Neural cell (in vitro differentiated cells): ENCODE measurements at regions not wholly inside any gene's neighbourhood (a gene's known extent, or its start where the extent isn't known, plus 50 kb on each side); places are given as distances from the start of the nearest gene placed in this dataset.

Source experiments
- H2AFZ ChIP-seq: fragments of 200-600, 300-800 bp; sonication (generic), shearing (Covaris generic); 2 replicates; pipeline ENCODE4 v1.6.0; 2014; ENCODE audit warnings: low read depth, mild to moderate bottlenecking, antibody characterized with exemption, low read length, moderate library complexity
- H3F3A ChIP-seq: fragments of 200-600 bp; shearing (Covaris generic); 2 replicates; pipeline ENCODE4 v1.6.1; 2016; ENCODE audit warnings: mild to moderate bottlenecking, moderate library complexity, mixed read lengths, antibody characterized with exemption, low read length; ENCODE audit not compliant: insufficient read depth, poor library complexity, severe bottlenecking
- H3K27ac ChIP-seq: fragments of 200-600, 300-800 bp; sonication (generic), shearing (Covaris generic); 2 replicates; pipeline ENCODE4 v1.5.1; 2014; ENCODE audit warnings: mild to moderate bottlenecking, low read length, moderate library complexity
- H3K27me3 ChIP-seq: fragments of 300-800, 200-600 bp; sonication (generic), shearing (Covaris generic); 2 replicates; pipeline ENCODE4 v1.6.0; 2014; ENCODE audit warnings: mild to moderate bottlenecking, low read depth, low read length, moderate library complexity; ENCODE audit not compliant: insufficient read depth
- H3K36me3 ChIP-seq: fragments of 300-800, 200-600 bp; sonication (generic), shearing (Covaris generic); 2 replicates; pipeline ENCODE4 v1.5.1; 2014; ENCODE audit warnings: mild to moderate bottlenecking, antibody characterized with exemption, low read length, moderate library complexity; ENCODE audit not compliant: insufficient read depth
- H3K4me2 ChIP-seq: fragments of 300-800, 200-600 bp; sonication (generic), shearing (Covaris generic); 2 replicates; pipeline ENCODE4 v1.6.0; 2014; ENCODE audit warnings: mild to moderate bottlenecking, low read length
- H3K4me3 ChIP-seq: fragments of 300-800, 200-600 bp; sonication (generic), shearing (Covaris generic); 2 replicates; pipeline ENCODE4 v1.5.1; 2014; ENCODE audit warnings: mild to moderate bottlenecking, low read length, moderate library complexity
- H3K79me2 ChIP-seq: fragments of 200-600 bp; shearing (Covaris generic); replicated peaks from 2 replicates; pipeline ENCODE4 v1.6.0; 2014; ENCODE audit warnings: mild to moderate bottlenecking, low read length, moderate library complexity; ENCODE audit not compliant: insufficient read depth
- H3K9ac ChIP-seq: fragments of 300-800, 200-600 bp; sonication (generic), shearing (Covaris generic); 2 replicates; pipeline ENCODE4 v1.6.1; 2016; ENCODE audit warnings: mild to moderate bottlenecking, low read length, mixed read lengths
- H3K9me2 ChIP-seq: fragments of 200-600 bp; shearing (Covaris generic); 2 replicates; pipeline ENCODE4 v1.6.1; 2016; ENCODE audit warnings: mild to moderate bottlenecking, low read length, mixed read lengths; ENCODE audit not compliant: insufficient read depth
- H3K9me3 ChIP-seq: fragments of 200-600, 300-800 bp; sonication (generic), shearing (Covaris generic); 2 replicates; pipeline ENCODE4 v1.6.1; 2016; ENCODE audit warnings: mild to moderate bottlenecking, mixed run types, low read length, moderate library complexity, mixed read lengths
- H4K20me1 ChIP-seq: fragments of 200-600 bp; shearing (Covaris generic); 2 replicates; pipeline ENCODE4 v1.6.1; 2016; ENCODE audit warnings: mild to moderate bottlenecking, mixed run types; ENCODE audit not compliant: insufficient read depth
- CTCF ChIP-seq: fragments of 450-650 bp; IDR thresholded peaks from 2 replicates; pipeline ENCODE4 v1.5.1; 2014; ENCODE audit warnings: antibody characterized with exemption, mild to moderate bottlenecking, moderate library complexity; ENCODE audit not compliant: poor library complexity, severe bottlenecking
- EP300 ChIP-seq: fragments of 450-650 bp; conservative IDR thresholded peaks from 2 replicates; pipeline ENCODE4 v1.6.1; 2014; ENCODE audit warnings: antibody characterized with exemption, mild to moderate bottlenecking, moderate library complexity; ENCODE audit not compliant: poor library complexity, severe bottlenecking
- MXI1 ChIP-seq: fragments of 450-650 bp; conservative IDR thresholded peaks from 2 replicates; pipeline ENCODE4 v1.6.1; 2014; ENCODE audit warnings: antibody characterized with exemption, mild to moderate bottlenecking; ENCODE audit not compliant: poor library complexity, severe bottlenecking
- POLR2AphosphoS5 ChIP-seq: IDR thresholded peaks from 2 replicates; pipeline ENCODE4 v1.6.1; 2012
- RAD21 ChIP-seq: fragments of 450-650 bp; conservative IDR thresholded peaks from 2 replicates; pipeline ENCODE4 v1.6.1; 2014; ENCODE audit warnings: antibody characterized with exemption, mild to moderate bottlenecking, moderate library complexity
- TAF1 ChIP-seq: IDR thresholded peaks from 2 replicates; pipeline ENCODE4 v1.6.1; 2012; ENCODE audit warnings: low read depth
- TF ChIP-seq, protein P1 (sequence below): IDR thresholded peaks from 2 replicates; pipeline ENCODE4 v1.6.1; 2012; ENCODE audit warnings: borderline replicate concordance

- H3K36me3 ChIP-seq: no peaks in the 10 kb centered on the region
- TF ChIP-seq MXI1: no peak
- TF ChIP-seq POLR2AphosphoS5: no peak
- TF ChIP-seq, protein P1, sequence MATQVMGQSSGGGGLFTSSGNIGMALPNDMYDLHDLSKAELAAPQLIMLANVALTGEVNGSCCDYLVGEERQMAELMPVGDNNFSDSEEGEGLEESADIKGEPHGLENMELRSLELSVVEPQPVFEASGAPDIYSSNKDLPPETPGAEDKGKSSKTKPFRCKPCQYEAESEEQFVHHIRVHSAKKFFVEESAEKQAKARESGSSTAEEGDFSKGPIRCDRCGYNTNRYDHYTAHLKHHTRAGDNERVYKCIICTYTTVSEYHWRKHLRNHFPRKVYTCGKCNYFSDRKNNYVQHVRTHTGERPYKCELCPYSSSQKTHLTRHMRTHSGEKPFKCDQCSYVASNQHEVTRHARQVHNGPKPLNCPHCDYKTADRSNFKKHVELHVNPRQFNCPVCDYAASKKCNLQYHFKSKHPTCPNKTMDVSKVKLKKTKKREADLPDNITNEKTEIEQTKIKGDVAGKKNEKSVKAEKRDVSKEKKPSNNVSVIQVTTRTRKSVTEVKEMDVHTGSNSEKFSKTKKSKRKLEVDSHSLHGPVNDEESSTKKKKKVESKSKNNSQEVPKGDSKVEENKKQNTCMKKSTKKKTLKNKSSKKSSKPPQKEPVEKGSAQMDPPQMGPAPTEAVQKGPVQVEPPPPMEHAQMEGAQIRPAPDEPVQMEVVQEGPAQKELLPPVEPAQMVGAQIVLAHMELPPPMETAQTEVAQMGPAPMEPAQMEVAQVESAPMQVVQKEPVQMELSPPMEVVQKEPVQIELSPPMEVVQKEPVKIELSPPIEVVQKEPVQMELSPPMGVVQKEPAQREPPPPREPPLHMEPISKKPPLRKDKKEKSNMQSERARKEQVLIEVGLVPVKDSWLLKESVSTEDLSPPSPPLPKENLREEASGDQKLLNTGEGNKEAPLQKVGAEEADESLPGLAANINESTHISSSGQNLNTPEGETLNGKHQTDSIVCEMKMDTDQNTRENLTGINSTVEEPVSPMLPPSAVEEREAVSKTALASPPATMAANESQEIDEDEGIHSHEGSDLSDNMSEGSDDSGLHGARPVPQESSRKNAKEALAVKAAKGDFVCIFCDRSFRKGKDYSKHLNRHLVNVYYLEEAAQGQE: no peak
- no peak for TF ChIP-seq TAF1
- no peaks in the 10 kb centered on the region for H3K79me2 ChIP-seq
- H3K27me3 ChIP-seq: no peaks in the 10 kb centered on the region
- no peak overlapping the region for H3K9ac ChIP-seq
- no peak overlapping the region for H3K27ac ChIP-seq
- no peak overlapping the region for H3K4me3 ChIP-seq
- H3F3A ChIP-seq: no peaks in the 10 kb centered on the region
- no peaks in the 10 kb centered on the region for H3K9me2 ChIP-seq
- H4K20me1 ChIP-seq: no peaks in the 10 kb centered on the region
- H3K4me2 ChIP-seq: no peak overlapping the region
- H3K9me3 ChIP-seq: no peaks in the 10 kb centered on the region
- H2AFZ ChIP-seq: no peak overlapping the region
These were observed 181.6 kb upstream of the SYNCRIP start for GRCh38 chr6:85824329-85824728.

GRCh38 chr6:85810558-85810957 lies 167.9 kb upstream of the SYNCRIP start:
- Histone ChIP-seq H3K4me3 (no peak overlapping the region), H3K27ac (no peak overlapping the region), H3K9me3 (peaks cover 4% of the 10 kb centered on the region)

DNA sequence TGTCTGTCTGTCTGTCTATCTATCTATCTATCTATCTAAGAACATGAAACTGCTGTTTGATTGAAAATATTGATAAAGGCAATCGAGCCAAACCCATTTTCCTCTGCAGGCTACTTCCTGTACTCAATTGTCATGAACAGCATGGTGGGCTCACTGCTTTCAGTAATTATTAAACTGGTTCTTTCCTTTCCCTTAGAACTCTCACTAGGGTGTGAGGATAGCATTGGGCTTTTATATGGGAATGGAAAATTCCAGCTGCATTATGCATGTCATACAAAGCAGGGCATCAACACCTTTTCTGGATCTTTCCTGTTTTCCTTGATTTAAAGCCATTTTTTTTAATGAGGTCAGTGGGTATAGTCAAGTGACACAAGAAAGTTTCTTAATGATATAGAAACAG lies 161.0 kb upstream of the SYNCRIP start:
- no peaks in the 10 kb centered on the region for H3F3A ChIP-seq
- H3K27ac ChIP-seq: no peak overlapping the region
- no peaks in the 10 kb centered on the region for H3K9me2 ChIP-seq
- no peak overlapping the region for H3K4me2 ChIP-seq
- H3K79me2 ChIP-seq: no peaks in the 10 kb centered on the region
- TF ChIP-seq EP300: no peak
- TF ChIP-seq CTCF: no peak
- no peak for TF ChIP-seq RAD21
- no peak for TF ChIP-seq TAF1
- H3K36me3 ChIP-seq: no peaks in the 10 kb centered on the region
- H2AFZ ChIP-seq: no peak overlapping the region
- H3K27me3 ChIP-seq: no peaks in the 10 kb centered on the region
- no peaks in the 10 kb centered on the region for H4K20me1 ChIP-seq
- H3K9ac ChIP-seq: no peak overlapping the region
- no peak overlapping the region for H3K4me3 ChIP-seq
- H3K9me3 ChIP-seq: peaks cover 4% of the 10 kb centered on the region

More at GRCh38 chr6:85810558-85810957, 167.9 kb upstream of the SYNCRIP start:
- H3K9me2 ChIP-seq: no peaks in the 10 kb centered on the region
- no peak overlapping the region for H2AFZ ChIP-seq
- no peaks in the 10 kb centered on the region for H3K36me3 ChIP-seq
- H3K4me2 ChIP-seq: no peak overlapping the region
- no peaks in the 10 kb centered on the region for H4K20me1 ChIP-seq
- no peaks in the 10 kb centered on the region for H3K27me3 ChIP-seq
- no peak for TF ChIP-seq RAD21
- H3K9ac ChIP-seq: no peak overlapping the region
- no peaks in the 10 kb centered on the region for H3K79me2 ChIP-seq
- no peaks in the 10 kb centered on the region for H3F3A ChIP-seq
